GM21825 (cell line): ENCODE measurements at regions not wholly inside any gene's neighbourhood (a gene's known extent, or its start where the extent isn't known, plus 50 kb on each side); places are given as distances from the start of the nearest gene placed in this dataset.
"Not testable (repeated sequence)": the region's sequence is repeated elsewhere in the genome, so short reads cannot be mapped to it uniquely, and the experiment has no call there.

Experiments
- ATAC-seq: cut with Tn5 transposase; IDR thresholded peaks from one replicate; pipeline ENCODE4 v1.9.1; 2021; ENCODE audit warnings: mild to moderate bottlenecking, moderate library complexity; ENCODE audit not compliant: unreplicated experiment

DNA sequence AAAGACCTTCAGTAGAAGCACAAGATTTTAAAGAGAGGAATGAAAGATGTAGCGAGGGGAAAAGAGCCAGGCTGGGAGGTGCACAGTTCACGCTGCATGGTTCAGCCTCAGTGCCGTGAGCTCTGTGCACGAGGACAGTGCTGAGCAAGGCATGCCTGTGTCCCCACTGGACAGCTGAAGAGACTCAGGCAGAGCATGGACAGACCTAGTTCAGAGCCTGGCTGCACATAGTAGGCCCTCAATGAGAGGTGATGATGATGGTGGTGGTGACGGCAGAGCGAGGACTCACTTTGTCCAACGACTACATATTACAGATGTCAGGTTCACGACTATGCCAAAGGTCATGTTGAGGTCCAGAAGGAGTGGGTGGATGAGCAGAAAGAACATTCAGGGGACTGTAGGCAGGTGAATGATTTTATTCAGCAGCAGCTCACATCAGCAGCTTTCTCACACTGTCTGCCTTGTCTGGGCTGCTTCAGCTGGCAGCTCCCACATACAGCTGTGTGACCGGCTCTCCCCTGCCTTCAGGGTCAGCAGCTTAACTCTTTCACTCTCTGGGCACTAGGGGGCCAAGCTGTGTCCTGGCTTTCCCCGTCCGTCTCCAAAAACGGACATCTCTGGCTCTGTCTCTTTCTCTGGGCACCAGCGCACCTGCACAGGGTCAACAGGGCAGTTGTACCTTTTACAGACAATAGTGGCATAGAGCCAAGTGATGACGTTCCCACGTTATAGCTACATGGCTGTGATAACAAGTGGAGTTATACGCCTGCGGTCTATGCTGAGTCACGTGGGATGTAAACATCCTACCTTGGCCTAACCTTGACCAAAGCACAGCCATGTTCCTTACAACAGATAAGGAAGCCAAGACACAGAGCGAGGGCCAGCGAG is 83.4 kb upstream of the KCNK12 start:
- no peak for ATAC-seq

DNA sequence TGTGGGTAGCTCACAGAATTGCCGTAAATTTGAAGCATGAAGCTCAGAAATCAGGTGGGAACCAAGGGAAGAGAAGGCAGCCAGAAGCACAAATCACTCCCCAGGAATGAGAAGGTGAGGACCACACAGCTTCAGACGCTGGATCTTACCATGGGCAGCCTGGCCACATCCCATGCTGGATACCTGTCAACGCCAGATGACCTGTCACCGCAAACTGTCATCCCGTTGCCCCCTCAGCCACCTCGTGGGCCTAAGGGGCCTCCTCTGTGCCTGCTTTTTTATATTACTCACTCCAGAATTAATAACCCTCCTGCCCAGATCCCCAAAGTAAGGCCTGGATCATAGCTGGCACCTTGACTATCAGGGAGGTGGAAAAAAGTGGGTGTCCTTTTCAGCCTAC is 82.3 kb upstream of the KCNK12 start:
- no peak for ATAC-seq

DNA sequence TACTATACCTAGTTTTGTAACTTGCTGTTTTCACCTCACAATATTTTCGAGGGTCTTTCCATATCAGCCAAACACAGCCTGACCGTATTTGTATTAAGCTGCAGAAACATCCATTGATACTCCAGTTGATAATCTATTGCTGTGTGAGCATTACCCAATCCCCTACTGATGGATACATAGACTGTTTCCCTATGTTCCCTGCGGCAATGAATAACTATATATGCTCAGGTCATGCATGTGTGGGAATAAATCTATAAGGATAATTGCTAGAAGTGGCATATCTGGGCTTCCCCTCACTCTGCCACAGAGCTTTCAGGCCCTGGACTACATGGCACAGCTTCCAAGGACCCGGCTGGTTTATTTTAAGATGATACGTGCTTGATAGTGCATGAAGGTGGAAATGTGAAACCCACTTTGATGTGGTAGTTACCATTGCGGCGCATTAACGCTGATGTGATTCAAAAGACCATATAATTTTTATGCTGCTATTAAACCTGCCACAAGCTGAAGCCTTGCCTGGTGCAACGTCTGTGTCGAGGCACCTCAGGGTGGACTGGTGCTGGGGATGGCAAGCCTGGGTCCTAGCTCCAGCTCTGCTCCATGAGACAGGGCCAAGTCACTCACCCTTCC is 81.4 kb upstream of the KCNK12 start:
- no peak for ATAC-seq

DNA sequence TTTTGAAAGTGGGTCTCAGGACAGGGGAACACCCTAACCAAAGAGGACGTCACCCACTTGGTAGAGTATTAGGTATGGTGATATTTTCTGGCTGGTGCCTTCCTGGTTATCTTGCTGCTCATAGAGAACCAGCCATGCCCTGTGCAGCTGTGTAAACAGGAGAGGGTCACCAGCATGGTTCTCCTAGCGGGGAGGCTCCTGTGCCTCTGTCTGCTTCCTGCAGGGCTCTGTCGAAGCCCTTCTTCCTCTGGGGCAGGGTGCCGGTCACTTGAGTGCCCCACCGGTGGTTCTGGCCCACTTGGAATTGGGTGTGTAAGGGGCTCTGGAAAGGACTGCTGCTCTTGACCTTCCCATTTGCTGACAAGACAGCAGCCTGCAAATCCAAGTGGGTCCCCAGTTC is 80.5 kb upstream of the KCNK12 start:
- ATAC-seq = no peak

DNA sequence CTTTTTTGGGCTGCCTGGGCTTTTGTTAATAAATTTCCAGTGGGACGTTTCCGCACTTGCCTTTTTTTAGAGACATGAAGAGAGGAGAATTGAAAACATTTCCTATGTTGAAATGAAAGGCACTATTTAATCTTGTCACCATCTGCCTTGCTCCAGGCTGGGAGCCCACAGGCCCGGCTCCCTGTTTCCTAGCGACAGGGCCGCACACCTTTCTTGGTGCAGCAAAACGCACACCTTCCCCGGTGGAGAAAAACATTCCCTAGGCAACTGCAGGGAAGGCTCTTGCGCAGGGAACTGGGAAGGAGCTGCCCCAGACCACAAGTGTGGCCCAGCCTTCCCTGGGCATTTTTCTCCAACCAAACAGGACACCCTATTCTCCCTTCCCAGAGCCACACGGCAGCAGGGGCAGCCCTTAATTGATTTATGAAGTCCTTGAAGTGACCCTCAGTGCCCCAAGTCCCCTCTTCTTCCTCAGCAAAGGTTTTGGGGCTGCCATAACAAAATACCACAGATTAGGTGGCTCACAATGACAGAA is 79.3 kb upstream of the KCNK12 start:
- no peak for ATAC-seq

DNA sequence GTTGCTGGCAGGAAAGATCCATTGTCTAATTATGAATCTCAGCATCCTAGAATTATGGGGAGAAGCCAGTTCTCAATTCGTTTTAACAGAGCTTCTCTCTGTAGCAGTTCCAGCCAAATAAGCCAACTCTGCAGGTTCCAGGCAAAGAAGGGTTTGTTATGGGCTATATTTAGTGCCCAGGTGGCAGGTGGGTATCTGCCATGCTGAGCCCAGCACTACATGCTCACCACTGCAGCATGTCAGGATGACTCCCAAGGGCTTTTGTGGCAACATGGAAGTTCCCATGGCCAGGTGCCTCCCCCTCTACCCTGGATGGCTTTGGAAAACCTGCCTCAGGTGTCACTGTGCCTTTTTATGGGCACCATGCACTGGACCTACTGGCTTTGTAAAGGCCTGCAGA is 74.5 kb upstream of the KCNK12 start:
- no peak for ATAC-seq

DNA sequence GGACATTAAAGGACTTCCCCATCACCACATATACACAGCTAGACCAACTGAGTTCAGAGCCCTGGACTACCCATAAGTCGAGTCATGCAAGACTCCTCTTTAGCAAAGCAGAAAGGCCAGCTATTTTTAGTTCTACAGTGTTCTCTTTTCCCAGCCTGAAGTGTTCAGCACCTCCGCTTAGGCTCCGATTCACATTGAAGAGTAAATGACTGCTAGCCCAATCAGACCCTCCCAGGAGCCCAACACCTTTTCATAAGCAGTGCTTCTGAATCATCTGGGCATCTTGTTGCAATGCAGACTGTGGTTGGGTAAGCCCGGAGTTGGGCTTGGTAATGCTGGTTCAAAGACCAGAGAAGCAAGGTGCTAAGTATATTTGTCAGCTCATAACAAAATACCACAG is 73.6 kb upstream of the KCNK12 start:
- no peak for ATAC-seq

DNA sequence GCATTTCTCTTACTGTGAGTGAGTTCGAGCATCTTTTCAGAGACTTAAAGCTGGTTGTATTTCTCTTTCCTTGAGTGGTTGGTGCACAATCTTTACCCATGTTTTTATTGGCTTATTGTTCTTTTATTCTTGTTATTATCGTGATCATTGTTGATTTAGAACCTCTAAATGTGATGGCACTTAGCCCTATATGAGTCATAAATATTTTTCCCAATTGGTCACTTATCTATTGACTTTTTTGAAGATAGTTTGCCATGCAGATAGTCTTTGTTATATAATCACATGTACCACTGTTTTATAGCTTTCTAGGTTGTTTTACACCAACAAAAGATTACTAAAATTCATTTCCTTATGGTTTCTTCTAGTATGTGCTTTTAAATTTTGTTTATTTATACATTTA is 70.6 kb upstream of the KCNK12 start:
- ATAC-seq = no peak

DNA sequence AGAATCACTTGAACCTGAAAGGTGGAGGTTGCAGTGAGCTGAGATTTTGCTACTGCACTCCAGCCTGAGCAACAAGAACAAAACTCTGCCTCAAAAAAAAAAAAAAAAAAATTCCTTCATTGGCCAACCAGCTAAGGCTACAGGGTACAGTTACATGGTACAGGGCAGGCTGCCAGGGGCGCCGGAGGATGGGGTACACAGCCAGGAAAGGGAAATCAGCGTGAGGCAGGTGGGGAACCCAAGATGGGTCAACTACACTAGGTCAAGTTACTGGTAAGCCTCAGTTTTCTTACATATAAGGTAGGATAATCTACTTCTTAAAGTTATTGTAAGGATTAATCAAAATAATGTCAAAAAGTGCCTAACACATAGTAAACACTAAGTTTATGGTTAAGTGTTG is 69.6 kb upstream of the KCNK12 start:
- ATAC-seq = no peak

DNA sequence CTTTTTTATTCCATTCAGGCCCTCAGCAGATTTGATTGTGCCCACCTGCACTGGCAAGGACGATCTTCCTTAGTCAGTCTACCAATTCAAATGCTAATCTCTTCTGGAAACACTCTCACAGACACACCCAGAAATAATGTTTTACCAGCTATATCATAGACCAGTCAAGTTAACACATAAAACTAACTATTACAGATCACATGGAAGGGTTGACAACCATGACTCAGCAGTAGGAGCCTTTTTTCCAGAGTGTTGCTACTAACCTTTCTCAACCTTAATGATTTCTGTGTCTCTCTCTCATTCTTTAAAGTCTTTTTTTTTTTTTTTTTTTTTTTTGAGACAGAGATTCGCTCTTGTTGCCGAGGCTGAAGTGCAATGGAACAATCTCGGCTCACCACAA is 68.7 kb upstream of the KCNK12 start:
- no peak for ATAC-seq

DNA sequence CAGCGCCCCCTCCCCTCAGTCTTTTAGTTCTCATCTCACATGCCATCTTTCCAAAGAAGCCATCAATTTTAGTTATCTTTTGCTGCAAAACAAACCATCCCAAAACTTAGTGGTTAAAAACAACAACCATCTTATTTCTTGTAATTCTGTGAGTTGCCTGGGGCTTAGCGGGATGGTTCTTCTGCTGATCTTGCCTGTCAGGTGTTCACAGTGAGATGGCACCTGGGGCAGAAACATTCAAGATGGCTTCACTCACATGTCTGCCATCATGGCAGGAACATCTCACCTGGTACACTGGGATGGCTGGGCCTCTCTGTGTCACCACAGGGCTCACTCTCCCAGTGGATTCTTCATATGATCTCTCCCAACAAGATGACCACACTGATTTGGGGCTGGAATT is 67.6 kb upstream of the KCNK12 start:
- no peak for ATAC-seq

DNA sequence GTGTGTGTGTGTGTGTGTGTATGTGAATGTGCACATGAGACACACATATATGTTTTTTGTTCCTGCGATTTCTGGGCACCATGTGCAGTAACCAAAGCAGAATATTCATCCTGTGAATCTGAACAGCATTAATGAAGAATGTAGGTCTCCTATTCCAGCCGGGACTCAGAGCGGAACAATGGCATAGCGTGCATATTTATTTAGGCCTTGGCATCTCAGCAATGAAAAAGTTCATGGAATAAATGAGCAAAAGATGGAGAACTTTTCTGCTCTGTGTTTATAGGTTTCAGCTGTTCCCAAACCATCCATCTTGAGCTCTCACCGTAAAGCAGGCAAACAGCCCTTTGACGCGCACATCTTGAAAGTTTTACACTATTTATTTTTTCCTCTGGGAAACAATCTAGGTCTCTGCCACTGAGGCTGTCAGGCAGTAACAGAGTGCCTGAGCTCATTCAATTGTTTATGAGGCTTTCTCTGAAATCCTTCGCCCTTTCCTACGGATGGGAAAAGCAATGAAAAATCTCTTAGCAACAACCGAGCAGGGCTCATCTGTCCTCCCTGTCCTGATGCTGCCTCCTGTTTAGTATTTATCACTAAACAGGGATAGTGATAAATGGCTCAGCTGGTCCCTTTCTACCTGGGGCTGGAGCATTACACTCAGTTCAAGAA is 65.9 kb upstream of the KCNK12 start:
- no peak for ATAC-seq

DNA sequence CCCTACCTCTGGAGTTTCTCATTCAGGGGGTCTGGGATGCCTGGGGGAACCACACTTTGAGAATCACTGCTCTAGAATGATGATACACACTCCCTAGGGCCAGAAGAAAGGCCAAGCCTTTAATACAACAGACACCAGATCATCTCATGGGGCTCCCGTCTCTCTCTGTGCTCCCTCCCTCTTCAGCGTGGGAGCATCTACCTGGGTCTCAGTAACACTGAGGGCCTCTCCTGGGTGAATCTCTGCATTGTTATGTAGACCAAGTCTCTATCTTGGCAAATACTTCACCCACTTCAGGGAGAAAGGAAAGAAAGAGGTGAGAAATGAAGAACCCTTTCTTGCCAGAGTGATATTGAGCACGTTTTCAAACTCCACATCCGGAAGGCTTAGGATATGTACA is 65.4 kb upstream of the KCNK12 start:
- ATAC-seq = no peak

DNA sequence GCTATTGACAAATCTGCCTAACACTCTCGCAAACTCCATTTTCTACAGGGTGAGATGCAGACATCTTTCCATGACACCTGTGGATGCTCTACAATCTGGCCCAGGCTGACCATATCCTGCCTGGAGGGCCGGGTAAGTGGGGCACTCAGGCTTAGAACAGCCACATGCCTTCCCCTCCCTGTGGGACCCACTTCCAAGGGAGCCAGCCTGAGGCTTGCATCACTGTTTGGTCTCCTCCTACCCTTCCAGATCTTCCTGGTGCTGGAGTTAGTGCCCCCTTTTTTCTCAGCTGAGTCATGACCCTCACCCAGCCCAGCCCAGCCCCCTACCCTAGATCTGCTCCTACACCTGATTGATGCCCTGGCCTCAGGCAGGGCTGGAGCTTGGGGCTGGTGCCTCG is 62.0 kb upstream of the KCNK12 start:
- no peak for ATAC-seq

DNA sequence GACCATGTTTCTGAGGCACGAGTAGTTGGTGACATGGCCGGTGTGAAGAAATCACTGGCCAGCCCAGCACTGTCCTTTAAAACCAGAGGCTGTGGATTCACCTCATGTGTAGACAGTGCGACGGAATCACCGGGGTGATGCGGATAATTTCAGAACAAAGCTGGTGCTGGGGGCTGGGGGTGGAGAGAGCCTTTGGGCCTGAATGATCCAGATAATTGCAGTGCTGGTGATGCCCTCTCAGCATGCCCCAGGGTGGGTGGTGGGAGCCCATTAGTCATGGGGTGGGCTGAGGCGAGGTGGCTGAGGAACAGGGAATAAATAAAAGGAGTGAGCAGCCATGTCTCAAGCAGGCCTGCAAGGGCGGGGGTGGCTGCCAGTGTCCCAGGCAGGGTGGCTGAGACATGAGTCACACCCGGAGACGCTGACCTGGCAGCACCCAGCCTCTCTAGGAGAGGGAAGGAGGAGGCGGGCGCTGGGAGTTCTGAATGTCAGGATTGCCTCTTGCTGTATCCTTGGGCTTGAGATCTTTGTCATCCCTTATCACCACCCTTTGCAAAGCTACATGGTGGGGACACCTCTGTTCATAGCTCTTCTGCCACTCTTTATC is 61.1 kb upstream of the KCNK12 start:
- ATAC-seq = no peak

DNA sequence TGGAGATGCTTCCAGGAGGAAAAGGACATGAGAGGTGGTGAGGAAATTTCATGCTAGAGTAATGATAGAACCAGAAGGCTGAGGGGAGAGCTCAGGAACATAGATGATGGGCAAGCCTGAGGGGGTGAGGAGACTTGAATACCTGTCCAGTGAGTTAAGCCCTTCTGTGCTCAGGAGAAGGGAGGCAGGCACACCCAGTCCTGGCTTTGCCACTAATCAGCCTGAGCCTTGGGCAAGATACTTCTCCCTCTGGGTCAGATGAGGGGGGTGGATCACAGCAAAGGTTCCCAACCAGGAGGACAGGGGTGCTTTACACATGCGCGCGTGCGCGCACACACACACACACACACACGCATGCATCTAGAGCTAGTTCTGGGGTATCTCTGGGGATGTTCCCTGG is 60.5 kb upstream of the KCNK12 start:
- ATAC-seq = no peak

DNA sequence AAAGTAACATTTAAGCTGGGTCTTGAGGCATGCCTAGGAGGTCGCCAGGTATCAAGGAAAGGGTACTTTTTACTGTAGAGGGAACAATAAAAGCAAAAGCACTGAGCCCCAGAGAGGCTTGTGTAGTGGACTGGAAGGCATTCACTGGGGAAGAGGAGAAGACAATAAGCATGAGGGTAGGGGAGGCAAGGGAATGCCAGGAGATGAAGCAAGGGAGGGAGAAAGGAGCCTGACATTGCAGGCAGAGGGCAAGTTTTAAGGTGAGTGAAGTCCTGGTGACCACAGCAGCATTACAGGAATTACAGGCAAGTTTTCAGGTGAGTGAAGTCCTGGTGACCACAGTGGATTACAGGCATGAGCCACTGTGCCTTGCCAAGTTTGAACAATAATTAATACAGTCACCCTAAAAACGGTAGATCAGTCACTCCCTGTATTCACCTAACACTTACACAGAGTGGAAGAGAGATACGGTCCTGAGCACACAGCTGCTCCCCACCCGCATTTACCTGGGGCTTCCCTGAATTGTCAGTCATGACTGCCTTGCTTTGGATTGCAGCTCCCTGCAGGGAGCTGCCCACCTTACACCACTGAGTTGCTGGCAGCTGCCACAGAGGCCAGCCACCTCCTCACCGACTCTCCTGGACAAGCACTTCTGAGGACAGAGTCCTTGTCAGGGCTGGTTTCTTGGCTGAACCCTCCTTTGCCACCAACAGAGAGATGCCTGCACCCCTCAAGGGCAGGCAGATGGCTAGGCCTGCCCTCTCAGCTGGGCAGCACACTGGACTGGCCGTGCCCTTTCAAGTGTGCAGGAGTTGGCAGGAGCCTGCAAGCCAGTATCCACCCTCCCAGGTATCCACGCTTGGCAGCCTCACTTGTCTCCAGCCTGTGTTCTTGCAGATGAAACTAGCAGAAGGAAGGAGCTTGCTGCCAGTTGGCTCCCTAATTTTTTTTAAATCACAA is 59.0 kb upstream of the KCNK12 start:
- no peak for ATAC-seq

DNA sequence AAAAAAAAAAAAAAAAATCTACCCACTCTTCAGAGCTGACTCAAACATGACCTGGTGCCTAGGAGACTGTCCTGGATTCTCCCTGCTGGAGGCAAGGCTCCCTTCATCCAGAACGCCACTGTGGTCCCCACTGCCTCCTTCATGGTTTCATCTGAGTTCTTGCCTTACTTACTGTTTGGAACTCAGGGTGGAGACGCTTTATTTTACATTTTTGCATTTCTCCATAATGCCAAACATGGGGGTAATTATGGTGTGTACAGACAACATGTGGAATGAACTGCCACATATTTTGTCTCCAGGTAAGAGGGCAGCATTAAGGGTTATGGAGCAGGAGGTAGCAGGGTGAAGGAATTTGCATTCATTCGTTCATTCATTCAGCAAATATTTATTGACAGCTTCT is 58.1 kb upstream of the KCNK12 start:
- no peak for ATAC-seq

DNA sequence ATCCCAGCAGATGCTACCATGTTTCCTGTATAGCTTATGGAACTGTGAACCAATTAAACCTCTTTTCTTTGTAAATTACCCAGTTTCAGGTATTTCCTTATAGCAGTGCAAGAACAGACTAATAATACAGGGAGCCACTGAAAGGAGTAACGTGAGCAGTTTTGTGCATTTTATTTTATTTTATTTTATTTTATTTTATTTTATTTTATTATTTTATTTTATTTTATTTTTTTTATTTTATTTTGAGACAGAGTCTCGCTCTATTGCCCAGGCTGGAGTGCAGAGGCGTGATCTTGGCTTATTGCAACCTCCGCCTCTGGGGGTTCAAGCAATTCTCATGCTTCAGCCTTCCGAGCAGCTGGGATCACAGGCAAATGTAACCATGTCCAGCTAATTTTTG is 55.9 kb upstream of the KCNK12 start:
- ATAC-seq = no peak

DNA sequence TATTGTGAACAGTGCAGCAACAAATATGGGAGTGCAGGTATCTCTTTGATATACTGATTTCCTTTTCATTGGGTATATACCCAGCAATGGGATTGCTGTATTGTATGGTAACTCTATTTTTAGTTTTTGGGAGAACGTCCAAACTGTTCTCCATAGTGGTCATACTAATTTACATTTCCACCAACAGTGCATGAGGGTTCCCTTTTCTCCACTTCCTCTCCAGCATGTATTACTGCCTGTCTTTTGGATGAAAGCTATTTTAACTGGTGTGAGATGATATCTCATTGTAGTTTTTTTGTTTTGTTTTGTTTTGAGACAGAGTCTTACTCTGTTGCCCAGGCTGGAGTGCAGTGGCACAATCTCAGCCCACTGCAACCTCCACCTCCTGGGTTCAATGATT is 52.4 kb upstream of the KCNK12 start:
- not testable (repeated sequence) for ATAC-seq
